Vagina (tissue), 2 donors: ENCODE measurements at regions not wholly inside any gene's neighbourhood (a gene's known extent, or its start where the extent isn't known, plus 50 kb on each side); places are given as distances from the start of the nearest gene placed in this dataset.

ENCODE experiments used
- DNase-seq, 2 donors: peaks; one replicate each; pipeline ENCODE4 v3.0.0-alpha.2; 2017; ENCODE audit errors: extremely low spot score in 2 of 2
- H3K27ac ChIP-seq: fragments of 200-600 bp; sonication (generic); one replicate; pipeline ENCODE4 v1.5.1; 2019
- H3K27me3 ChIP-seq: fragments of 200-600 bp; sonication (generic); one replicate; pipeline ENCODE4 v1.5.1; 2019
- H3K36me3 ChIP-seq, 2 donors: fragments of 200-600 bp; sonication (generic); one replicate each; pipeline ENCODE4 v1.5.1; 2017 to 2019
- H3K4me1 ChIP-seq: fragments of 200-600 bp; sonication (generic); one replicate; pipeline ENCODE4 v1.5.1; 2019
- H3K4me3 ChIP-seq, 2 donors: fragments of 200-600 bp; sonication (generic); 1 replicate in 1 of 2; 2 replicates in 1 of 2; pipeline ENCODE4 v1.5.1; 2016 to 2019
- H3K9me3 ChIP-seq: fragments of 200-600 bp; sonication (generic); one replicate; pipeline ENCODE4 v1.5.1; 2019
- CTCF ChIP-seq, 3 experiments: fragments of 450-650 bp in 2 of 3; fragments of 200-600 bp in 1 of 3; sonication (generic) in 1 of 3; IDR thresholded peaks; one replicate each; pipeline ENCODE4 v1.5.1; 2017 to 2019; ENCODE audit warnings: antibody characterized with exemption in 3 of 3, mild to moderate bottlenecking in 2 of 3, moderate library complexity in 2 of 3
- POLR2A ChIP-seq, 2 donors: fragments of 450-650 bp; IDR thresholded peaks; one replicate each; pipeline ENCODE4 v1.6.1; 2017; ENCODE audit warnings: antibody characterized with exemption in 2 of 2, mild to moderate bottlenecking in 2 of 2, moderate library complexity in 2 of 2
- POLR2AphosphoS5 ChIP-seq, 2 donors: sonication (generic); formaldehyde crosslinking; IDR thresholded peaks; one replicate each; pipeline ENCODE4 v1.9.0; 2017; ENCODE audit warnings: antibody characterized with exemption in 2 of 2, mild to moderate bottlenecking in 2 of 2, low read depth in 1 of 2; ENCODE audit not compliant: insufficient read depth in 1 of 2
- intact Hi-C: fragments of 100-400 bp; cut with DNase I; formaldehyde crosslinking; loops from one replicate; pipeline ENCODE4 v1.15.1; 2023

GRCh38 chr6:4280707-4281106 is 145.3 kb upstream of the ECI2 start:
- DNase-seq, result no peak
- intact Hi-C loops, result no loop called here
- H3K4me3 ChIP-seq, result no peak overlapping the region
- peaks cover 17% of the 10 kb centered on the region for H3K4me1 ChIP-seq
- H3K27me3 ChIP-seq, result no peaks in the 10 kb centered on the region
- H3K36me3 ChIP-seq, result no peaks in the 10 kb centered on the region
- no peak for TF ChIP-seq POLR2AphosphoS5 (IDR thresholded peaks at IDR 0.05; ENCODE audit: insufficient read depth in 1 of 2, low read depth in 1 of 2)
- TF ChIP-seq POLR2A (IDR thresholded peaks at IDR 0.05), result no peak
- TF ChIP-seq CTCF (IDR thresholded peaks at IDR 0.05), result no peak
- H3K27ac ChIP-seq, result no peak overlapping the region
- no peaks in the 10 kb centered on the region for H3K9me3 ChIP-seq

GRCh38 chr6:4280031-4280430 is 144.7 kb upstream of the ECI2 start:
- Histone ChIP-seq H3K4me1 (peaks cover 17% of the 10 kb centered on the region), H3K36me3 (no peaks in the 10 kb centered on the region), H3K27ac (no peak overlapping the region), H3K9me3 (no peaks in the 10 kb centered on the region), H3K27me3 (no peaks in the 10 kb centered on the region), H3K4me3 (no peak overlapping the region)
- DNase-seq, result no peak
- intact Hi-C loops, result no loop called here
- no peak for TF ChIP-seq POLR2AphosphoS5 (IDR thresholded peaks at IDR 0.05; ENCODE audit: insufficient read depth in 1 of 2, low read depth in 1 of 2)
- TF ChIP-seq CTCF (IDR thresholded peaks at IDR 0.05), result no peak
- no peak for TF ChIP-seq POLR2A (IDR thresholded peaks at IDR 0.05)

GRCh38 chr6:4274382-4275082 is 139.2 kb upstream of the ECI2 start:
- intact Hi-C loops, result no loop called here
- TF ChIP-seq CTCF (IDR thresholded peaks at IDR 0.05) (no peak), POLR2A (IDR thresholded peaks at IDR 0.05) (no peak), POLR2AphosphoS5 (IDR thresholded peaks at IDR 0.05; ENCODE audit: insufficient read depth in 1 of 2, low read depth in 1 of 2) (no peak)
- no peaks in the 10 kb centered on the region for H3K36me3 ChIP-seq
- H3K4me3 ChIP-seq, result no peak overlapping the region
- no peak for DNase-seq
- H3K27ac ChIP-seq, result no peak overlapping the region
- H3K9me3 ChIP-seq, result no peaks in the 10 kb centered on the region
- no peaks in the 10 kb centered on the region for H3K4me1 ChIP-seq
- no peaks in the 10 kb centered on the region for H3K27me3 ChIP-seq

GRCh38 chr6:4272996-4273395 is 137.6 kb upstream of the ECI2 start:
- H3K4me3 ChIP-seq, result no peak overlapping the region
- no peak for TF ChIP-seq CTCF (IDR thresholded peaks at IDR 0.05)
- no peak for DNase-seq
- no peaks in the 10 kb centered on the region for H3K27me3 ChIP-seq
- H3K27ac ChIP-seq, result no peak overlapping the region
- H3K4me1 ChIP-seq, result no peaks in the 10 kb centered on the region
- no peaks in the 10 kb centered on the region for H3K36me3 ChIP-seq
- H3K9me3 ChIP-seq, result no peaks in the 10 kb centered on the region
- intact Hi-C loops, result no loop called here

GRCh38 chr6:4271761-4272470 is 136.5 kb upstream of the ECI2 start:
- intact Hi-C loops, result no loop called here
- Histone ChIP-seq H3K36me3 (no peaks in the 10 kb centered on the region), H3K27me3 (no peaks in the 10 kb centered on the region), H3K9me3 (no peaks in the 10 kb centered on the region), H3K4me3 (no peak overlapping the region), H3K4me1 (no peaks in the 10 kb centered on the region), H3K27ac (no peak overlapping the region)
- no peak for TF ChIP-seq POLR2AphosphoS5 (IDR thresholded peaks at IDR 0.05; ENCODE audit: insufficient read depth in 1 of 2, low read depth in 1 of 2)
- no peak for TF ChIP-seq CTCF (IDR thresholded peaks at IDR 0.05)
- no peak for TF ChIP-seq POLR2A (IDR thresholded peaks at IDR 0.05)
- DNase-seq, result no peak
